ENCODE measurements at regions not wholly inside any gene's neighbourhood (a gene's known extent, or its start where the extent isn't known, plus 50 kb on each side); places are given as distances from the start of the nearest gene placed in this dataset.

DNA sequence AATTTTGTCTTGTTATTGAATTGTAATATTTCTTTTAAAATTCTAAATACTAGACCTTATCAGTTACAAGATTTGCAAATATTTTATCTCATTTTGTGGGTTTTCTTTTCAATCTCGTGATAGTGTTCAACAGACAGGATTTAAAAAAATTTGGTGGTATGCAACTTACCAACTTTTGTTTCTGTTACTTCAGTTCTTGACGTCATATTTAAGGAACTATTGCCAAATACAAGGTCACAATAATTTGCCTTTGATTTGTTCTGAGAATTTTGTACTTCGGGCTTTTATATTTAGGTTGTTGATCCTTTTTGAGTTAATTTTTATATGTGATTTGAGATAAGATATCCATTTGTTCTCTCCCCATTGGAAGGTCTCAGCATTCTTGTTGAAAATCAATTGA lies 876.6 kb downstream of the DCDC2C start:
- TF ChIP-seq CTCF (conservative IDR thresholded peaks at IDR 0.05) (no peak), EZH2 (IDR thresholded peaks at IDR 0.05; ENCODE audit: low read depth) (no peak)
